MCF 10A (cell line): ENCODE measurements at regions not wholly inside any gene's neighbourhood (a gene's known extent, or its start where the extent isn't known, plus 50 kb on each side); places are given as distances from the start of the nearest gene placed in this dataset.

Experiments used
- BruUV-seq: library from RNA; stranded (reverse); fragments of 400-500 nt; replicated peaks from 2 replicates; lab custom pipeline; 2021; lab: Mats Ljungman, UMichigan
- CTCF ChIA-PET: fragments of 300-600 bp; sonication (Branson Sonifier 250); formaldehyde crosslinking; extraction: SDS; loops from one replicate; lab custom pipeline; 2021; ENCODE audit warnings: antibody characterized with exemption, inconsistent platforms; lab: Yijun Ruan, JAX
- POLR2A ChIA-PET: fragments of 300-600, 350-650 bp; sonication (Branson Sonifier 250); formaldehyde crosslinking; extraction: SDS; loops from one replicate; lab custom pipeline; 2020; ENCODE audit warnings: antibody characterized with exemption, inconsistent platforms; lab: Yijun Ruan, JAX
- DNase-seq: peaks from one replicate; pipeline ENCODE4 v3.0.0-alpha.2; 2018; ENCODE audit not compliant: unreplicated experiment
- H3K27ac Mint-ChIP-seq: one replicate; pipeline ENCODE4 v1.8.0; 2022; ENCODE audit warnings: mild to moderate bottlenecking, low read depth, mixed read lengths; ENCODE audit not compliant: unreplicated experiment
- H3K27me3 Mint-ChIP-seq: one replicate; pipeline ENCODE4 v1.8.0; 2022; ENCODE audit warnings: mixed read lengths; ENCODE audit not compliant: insufficient read depth, unreplicated experiment
- H3K36me3 Mint-ChIP-seq: one replicate; pipeline ENCODE4 v1.8.0; 2022; ENCODE audit warnings: mild to moderate bottlenecking, moderate library complexity, mixed read lengths; ENCODE audit not compliant: insufficient read depth, unreplicated experiment
- H3K4me1 Mint-ChIP-seq: one replicate; pipeline ENCODE4 v1.8.0; 2022; ENCODE audit warnings: mixed read lengths; ENCODE audit not compliant: insufficient read depth, unreplicated experiment
- H3K4me3 Mint-ChIP-seq: one replicate; pipeline ENCODE4 v1.8.0; 2022; ENCODE audit warnings: mild to moderate bottlenecking, moderate library complexity, mixed read lengths; ENCODE audit not compliant: unreplicated experiment
- H3K9me3 Mint-ChIP-seq: one replicate; pipeline ENCODE4 v1.8.0; 2022; ENCODE audit warnings: mixed read lengths; ENCODE audit not compliant: unreplicated experiment
- intact Hi-C: fragments of 100-400 bp; cut with micrococcal nuclease; formaldehyde crosslinking; loops from 2 replicates; pipeline ENCODE4 v1.14.1; 2022
- TF ChIP-seq, protein P1 (sequence below): fragments of 200-600 bp; IDR thresholded peaks from one replicate; pipeline ENCODE4 v1.8.0; 2022; ENCODE audit warnings: antibody characterized with exemption, mild to moderate bottlenecking; ENCODE audit not compliant: unreplicated experiment

DNA sequence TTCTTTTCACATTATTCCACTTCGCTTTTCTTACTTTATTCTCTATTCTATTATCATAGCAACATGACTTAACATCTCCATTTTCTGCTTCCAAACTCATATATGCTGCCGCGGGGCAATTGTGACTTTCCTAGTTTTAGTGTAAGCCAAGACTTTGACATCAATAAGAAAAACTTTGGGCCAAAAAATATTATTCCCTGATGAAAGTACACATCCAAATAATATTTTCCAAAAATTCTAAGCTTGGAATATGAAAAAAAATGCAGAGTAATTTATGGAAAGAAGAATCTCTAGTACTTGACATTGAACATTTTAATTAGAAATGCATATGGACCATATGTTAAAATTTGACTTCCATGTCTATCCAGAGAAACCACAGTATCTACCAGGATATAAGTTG, 995.1 kb upstream of the INTU start:
- no TSS peak for BruUV-seq
- H3K9me3 Mint-ChIP-seq: no peaks in the 10 kb centered on the region
- no peaks in the 10 kb centered on the region for H3K36me3 Mint-ChIP-seq
- H3K4me3 Mint-ChIP-seq: no peak overlapping the region
- H3K4me1 Mint-ChIP-seq: no peaks in the 10 kb centered on the region
- CTCF ChIA-PET: interaction anchor here (1.3 kb wide), 1 partner anchor 9 kb away, joined by 6 read pairs; no protein-coding TSS in a partner anchor
- no peaks in the 10 kb centered on the region for H3K27me3 Mint-ChIP-seq
- TF ChIP-seq, protein P1, sequence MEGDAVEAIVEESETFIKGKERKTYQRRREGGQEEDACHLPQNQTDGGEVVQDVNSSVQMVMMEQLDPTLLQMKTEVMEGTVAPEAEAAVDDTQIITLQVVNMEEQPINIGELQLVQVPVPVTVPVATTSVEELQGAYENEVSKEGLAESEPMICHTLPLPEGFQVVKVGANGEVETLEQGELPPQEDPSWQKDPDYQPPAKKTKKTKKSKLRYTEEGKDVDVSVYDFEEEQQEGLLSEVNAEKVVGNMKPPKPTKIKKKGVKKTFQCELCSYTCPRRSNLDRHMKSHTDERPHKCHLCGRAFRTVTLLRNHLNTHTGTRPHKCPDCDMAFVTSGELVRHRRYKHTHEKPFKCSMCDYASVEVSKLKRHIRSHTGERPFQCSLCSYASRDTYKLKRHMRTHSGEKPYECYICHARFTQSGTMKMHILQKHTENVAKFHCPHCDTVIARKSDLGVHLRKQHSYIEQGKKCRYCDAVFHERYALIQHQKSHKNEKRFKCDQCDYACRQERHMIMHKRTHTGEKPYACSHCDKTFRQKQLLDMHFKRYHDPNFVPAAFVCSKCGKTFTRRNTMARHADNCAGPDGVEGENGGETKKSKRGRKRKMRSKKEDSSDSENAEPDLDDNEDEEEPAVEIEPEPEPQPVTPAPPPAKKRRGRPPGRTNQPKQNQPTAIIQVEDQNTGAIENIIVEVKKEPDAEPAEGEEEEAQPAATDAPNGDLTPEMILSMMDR: no peak
- no peak overlapping the region for H3K27ac Mint-ChIP-seq
- POLR2A ChIA-PET: no interaction called here
- no peak for DNase-seq
- intact Hi-C loops: no loop called here

DNA sequence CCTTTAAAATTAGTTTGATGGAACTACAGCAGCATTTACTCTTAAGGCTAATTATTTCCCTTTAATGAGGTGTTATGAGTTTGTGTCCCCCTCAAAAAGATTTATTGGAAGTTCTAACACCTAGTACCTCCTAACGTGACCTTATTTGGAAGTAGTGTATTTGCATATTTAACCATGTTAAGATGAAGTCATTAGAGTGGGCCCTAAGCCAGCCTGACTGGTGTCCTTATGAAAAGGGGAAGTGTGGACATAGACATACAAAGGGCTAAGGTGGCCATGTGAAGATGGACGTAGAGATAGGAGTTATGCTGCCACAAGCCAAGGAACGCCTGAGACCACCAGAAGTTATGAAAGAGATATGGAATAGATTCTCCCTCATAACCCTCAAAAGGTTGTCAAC, 985.4 kb upstream of the INTU start:
- no peak for DNase-seq
- no peaks in the 10 kb centered on the region for H3K9me3 Mint-ChIP-seq
- no peaks in the 10 kb centered on the region for H3K4me1 Mint-ChIP-seq
- H3K27me3 Mint-ChIP-seq: no peaks in the 10 kb centered on the region
- no peaks in the 10 kb centered on the region for H3K36me3 Mint-ChIP-seq
- intact Hi-C loops: no loop called here
- POLR2A ChIA-PET: no interaction called here
- H3K4me3 Mint-ChIP-seq: no peak overlapping the region
- CTCF ChIA-PET: no interaction called here
- H3K27ac Mint-ChIP-seq: no peak overlapping the region
- TF ChIP-seq, protein P1: no peak
- no TSS peak for BruUV-seq

DNA sequence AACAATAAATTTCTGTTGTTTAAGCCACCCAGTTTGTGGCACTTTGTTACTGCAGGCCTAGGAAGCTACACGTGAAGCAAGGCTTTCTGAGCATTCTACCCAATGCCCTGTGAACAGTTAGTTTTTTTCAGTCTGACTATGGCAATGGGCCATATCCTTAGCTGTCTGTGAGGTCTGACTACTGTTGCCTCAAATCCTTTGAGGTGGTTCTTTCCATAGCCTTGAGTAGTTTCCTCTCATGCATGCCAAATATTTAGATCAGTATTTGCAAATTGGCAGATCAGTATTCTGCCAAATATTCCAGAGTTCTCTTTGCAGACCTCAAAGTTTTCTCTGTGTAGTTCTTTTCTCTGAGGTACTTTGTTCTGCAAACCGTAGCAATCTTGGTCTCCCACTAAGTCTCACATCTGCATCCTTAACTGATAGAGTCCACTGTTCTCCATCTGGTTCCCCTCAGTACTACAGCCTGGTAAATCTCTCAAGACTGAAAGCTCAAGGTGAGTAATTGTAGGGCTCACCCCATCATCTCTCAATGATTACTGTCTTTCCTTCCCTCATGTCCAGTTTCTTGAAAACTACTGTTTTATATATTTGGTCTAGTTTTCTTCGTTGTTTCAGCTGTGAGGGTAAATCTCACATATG, 984.9 kb upstream of the INTU start:
- H3K36me3 Mint-ChIP-seq: no peaks in the 10 kb centered on the region
- ChIA-PET POLR2A (no interaction called here), CTCF (no interaction called here)
- H3K4me1 Mint-ChIP-seq: no peaks in the 10 kb centered on the region
- H3K4me3 Mint-ChIP-seq: no peak overlapping the region
- no peaks in the 10 kb centered on the region for H3K27me3 Mint-ChIP-seq
- H3K27ac Mint-ChIP-seq: no peak overlapping the region
- no peaks in the 10 kb centered on the region for H3K9me3 Mint-ChIP-seq
- no peak for DNase-seq
- TF ChIP-seq, protein P1: no peak
- BruUV-seq: no TSS peak
- intact Hi-C loops: no loop called here

DNA sequence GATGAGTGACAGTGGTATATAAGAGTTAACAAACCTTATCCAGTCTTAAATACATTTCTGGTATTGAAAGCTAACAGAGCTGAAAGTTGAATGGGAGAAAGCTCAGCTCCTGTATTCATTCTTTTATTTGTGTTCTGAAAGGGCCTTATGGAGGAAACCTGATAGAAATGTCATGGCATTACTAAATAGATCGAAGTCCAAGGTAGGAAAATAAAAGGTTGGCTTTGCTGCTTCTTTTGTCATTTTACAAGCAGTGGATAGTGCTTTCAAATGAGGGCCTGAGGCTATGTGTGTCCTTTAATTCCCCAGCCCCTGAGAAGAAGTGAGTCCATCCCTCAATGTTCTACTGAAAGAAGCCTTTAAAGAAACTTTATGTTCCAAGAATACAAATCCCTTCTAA, 974.3 kb upstream of the INTU start:
- no peaks in the 10 kb centered on the region for H3K36me3 Mint-ChIP-seq
- DNase-seq: no peak
- intact Hi-C loops: no loop called here
- H3K27ac Mint-ChIP-seq: no peak overlapping the region
- no peaks in the 10 kb centered on the region for H3K27me3 Mint-ChIP-seq
- TF ChIP-seq, protein P1: no peak
- no peaks in the 10 kb centered on the region for H3K4me1 Mint-ChIP-seq
- BruUV-seq: no TSS peak
- H3K4me3 Mint-ChIP-seq: no peak overlapping the region
- CTCF ChIA-PET: no interaction called here
- no peaks in the 10 kb centered on the region for H3K9me3 Mint-ChIP-seq
- POLR2A ChIA-PET: no interaction called here
